Left ventricle myocardium inferior (tissue), 1 donor: ENCODE measurements at regions not wholly inside any gene's neighbourhood (a gene's known extent, or its start where the extent isn't known, plus 50 kb on each side); places are given as distances from the start of the nearest gene placed in this dataset.

Experiments
- DNase-seq: peaks from one replicate; pipeline ENCODE4 v3.0.0-alpha.2; 2020
- H3K27ac ChIP-seq: fragments of 200-600 bp; replicated peaks from 2 replicates; pipeline ENCODE4 v1.8.0; 2021
- H3K27me3 ChIP-seq: fragments of 200-600 bp; 2 replicates; pipeline ENCODE4 v1.8.0; 2021; ENCODE audit warnings: low read depth
- H3K36me3 ChIP-seq: fragments of 200-600 bp; 2 replicates; pipeline ENCODE4 v1.8.0; 2021
- H3K4me1 ChIP-seq: fragments of 200-600 bp; 2 replicates; pipeline ENCODE4 v1.8.0; 2021
- H3K4me3 ChIP-seq: fragments of 200-600 bp; 2 replicates; pipeline ENCODE4 v1.8.0; 2021; ENCODE audit warnings: mild to moderate bottlenecking, moderate library complexity
- H3K9me3 ChIP-seq: fragments of 200-600 bp; replicated peaks from 2 replicates; pipeline ENCODE4 v1.8.0; 2021
- intact Hi-C: fragments of 100-400 bp; cut with micrococcal nuclease; formaldehyde crosslinking; loops from one replicate; pipeline ENCODE4 v1.11.0; 2022
- TF ChIP-seq, protein P1 (sequence below): fragments of 200-600 bp; IDR thresholded peaks from 2 replicates; pipeline ENCODE4 v1.8.0; 2021; ENCODE audit warnings: antibody characterized with exemption, mild to moderate bottlenecking, borderline replicate concordance
- donor health status: DM: no; HTN: yes; CAD: no; lungs with severe emphysema.

- intact Hi-C loops, result no loop called here
- H3K9me3 ChIP-seq, result no peaks in the 10 kb centered on the region
- TF ChIP-seq, protein P1, sequence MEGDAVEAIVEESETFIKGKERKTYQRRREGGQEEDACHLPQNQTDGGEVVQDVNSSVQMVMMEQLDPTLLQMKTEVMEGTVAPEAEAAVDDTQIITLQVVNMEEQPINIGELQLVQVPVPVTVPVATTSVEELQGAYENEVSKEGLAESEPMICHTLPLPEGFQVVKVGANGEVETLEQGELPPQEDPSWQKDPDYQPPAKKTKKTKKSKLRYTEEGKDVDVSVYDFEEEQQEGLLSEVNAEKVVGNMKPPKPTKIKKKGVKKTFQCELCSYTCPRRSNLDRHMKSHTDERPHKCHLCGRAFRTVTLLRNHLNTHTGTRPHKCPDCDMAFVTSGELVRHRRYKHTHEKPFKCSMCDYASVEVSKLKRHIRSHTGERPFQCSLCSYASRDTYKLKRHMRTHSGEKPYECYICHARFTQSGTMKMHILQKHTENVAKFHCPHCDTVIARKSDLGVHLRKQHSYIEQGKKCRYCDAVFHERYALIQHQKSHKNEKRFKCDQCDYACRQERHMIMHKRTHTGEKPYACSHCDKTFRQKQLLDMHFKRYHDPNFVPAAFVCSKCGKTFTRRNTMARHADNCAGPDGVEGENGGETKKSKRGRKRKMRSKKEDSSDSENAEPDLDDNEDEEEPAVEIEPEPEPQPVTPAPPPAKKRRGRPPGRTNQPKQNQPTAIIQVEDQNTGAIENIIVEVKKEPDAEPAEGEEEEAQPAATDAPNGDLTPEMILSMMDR, result no peak
- peaks cover 32% of the 10 kb centered on the region for H3K4me1 ChIP-seq
- H3K36me3 ChIP-seq, result no peaks in the 10 kb centered on the region
- H3K27ac ChIP-seq, result no peak overlapping the region
- no peak overlapping the region for H3K4me3 ChIP-seq
- no peaks in the 10 kb centered on the region for H3K27me3 ChIP-seq
- DNase-seq, result no peak
Observed at GRCh38 chr12:42758806-42759205, 169.3 kb upstream of the PRICKLE1 start.

- Histone ChIP-seq H3K4me3 (no peak overlapping the region), H3K9me3 (no peaks in the 10 kb centered on the region), H3K36me3 (no peaks in the 10 kb centered on the region), H3K27ac (no peak overlapping the region), H3K4me1 (peaks cover 32% of the 10 kb centered on the region), H3K27me3 (no peaks in the 10 kb centered on the region)
- DNase-seq, result no peak
- TF ChIP-seq, protein P1, result no peak
- intact Hi-C loops, result no loop called here
Observed at GRCh38 chr12:42757624-42758119, 168.1 kb upstream of the PRICKLE1 start.

- Histone ChIP-seq H3K9me3 (no peaks in the 10 kb centered on the region), H3K4me3 (no peak overlapping the region), H3K36me3 (no peaks in the 10 kb centered on the region), H3K27me3 (no peaks in the 10 kb centered on the region), H3K27ac (no peak overlapping the region), H3K4me1 (peaks cover 26% of the 10 kb centered on the region)
- DNase-seq, result no peak
- TF ChIP-seq, protein P1, result no peak
- intact Hi-C loops, result no loop called here
Observed at GRCh38 chr12:42756841-42757623, 167.5 kb upstream of the PRICKLE1 start.

GRCh38 chr12:42750356-42750755, 160.8 kb upstream of the PRICKLE1 start:
- Histone ChIP-seq H3K4me3 (no peak overlapping the region), H3K27me3 (no peaks in the 10 kb centered on the region), H3K9me3 (peaks cover 21% of the 10 kb centered on the region), H3K36me3 (no peaks in the 10 kb centered on the region), H3K27ac (no peak overlapping the region), H3K4me1 (no peaks in the 10 kb centered on the region)
- intact Hi-C loops, result no loop called here
- no peak for DNase-seq
- TF ChIP-seq, protein P1, result no peak

DNA sequence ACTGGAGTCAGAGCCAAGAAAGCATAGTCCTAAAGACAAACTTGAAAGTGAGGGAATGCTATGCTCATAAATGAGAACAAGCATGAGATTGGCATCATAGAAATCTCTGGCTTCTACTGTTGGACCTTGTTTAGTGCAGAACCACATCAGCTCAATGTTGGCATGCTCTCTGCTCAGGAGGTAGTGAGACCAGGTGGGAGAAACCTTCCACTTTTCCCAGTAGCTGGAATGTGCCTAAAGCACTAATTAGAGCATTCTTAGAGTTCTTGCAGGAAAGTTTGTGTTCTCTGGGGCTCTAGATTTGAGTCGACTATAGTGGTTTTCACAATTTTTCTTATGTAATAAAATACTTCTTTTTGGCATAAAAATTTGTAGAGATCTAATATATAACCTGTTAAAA, 159.7 kb upstream of the PRICKLE1 start:
- Histone ChIP-seq H3K4me1 (peaks cover 10% of the 10 kb centered on the region), H3K27ac (no peak overlapping the region), H3K9me3 (peaks cover 21% of the 10 kb centered on the region), H3K27me3 (no peaks in the 10 kb centered on the region), H3K36me3 (no peaks in the 10 kb centered on the region), H3K4me3 (no peak overlapping the region)
- TF ChIP-seq, protein P1, result no peak
- no peak for DNase-seq
- intact Hi-C loops, result no loop called here
